ENCODE measurements at regions not wholly inside any gene's neighbourhood (a gene's known extent, or its start where the extent isn't known, plus 50 kb on each side); places are given as distances from the start of the nearest gene placed in this dataset.

DNA sequence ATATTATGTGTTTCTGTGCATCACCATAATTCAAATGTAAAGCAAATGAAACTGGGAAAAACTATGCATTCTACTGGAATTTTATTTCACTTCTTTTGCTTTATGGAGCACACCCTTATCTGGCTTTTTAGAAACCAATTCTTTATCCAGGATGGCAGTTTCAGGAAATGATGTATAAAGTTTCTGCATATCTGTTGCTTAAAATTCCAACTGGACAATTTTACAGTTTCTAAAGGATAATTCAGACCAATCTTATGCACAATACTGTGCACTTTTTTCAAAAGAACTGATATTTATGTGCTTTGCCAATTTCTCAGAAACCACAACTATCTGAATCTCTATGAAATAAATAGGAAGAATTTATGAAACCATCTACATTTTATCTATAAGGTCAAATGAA, 246.5 kb upstream of the MIR17HG start:
- ATAC-seq (ENCODE audit: low read depth) (no peak), DNase-seq (no peak)
- H3K4me1 ChIP-seq (ENCODE audit: control insufficient read depth, insufficient read depth, low read length) = no peaks in the 10 kb centered on the region
- no peak overlapping the region for H2AFZ ChIP-seq (replicated peaks; ENCODE audit: low read length, poor library complexity)
- BruUV-seq (replicated peaks) = no TSS peak
- no peak overlapping the region for H3K18ac ChIP-seq (ENCODE audit: low read depth, low read length)
- H3K27me3 ChIP-seq (ENCODE audit: control insufficient read depth, insufficient read depth, low read length) = no peaks in the 10 kb centered on the region
- H2BK15ac ChIP-seq (ENCODE audit: low read depth, low read length) = no peak overlapping the region
- no peak overlapping the region for H3K9ac ChIP-seq (ENCODE audit: low read depth, low read length)
- no peak overlapping the region for H3K14ac ChIP-seq (replicated peaks; ENCODE audit: low read depth, low read length)
- H3K9me1 ChIP-seq (ENCODE audit: insufficient read depth, low read length) = no peaks in the 10 kb centered on the region
- H2AK9ac ChIP-seq (replicated peaks; ENCODE audit: low read depth, low read length, poor library complexity) = no peak overlapping the region
- H3K56ac ChIP-seq (ENCODE audit: extremely low read depth, insufficient read depth, low read length) = no peak overlapping the region
- H3K79me1 ChIP-seq (ENCODE audit: low read depth in 1 of 2, low read length in 2 of 2) = no peaks in the 10 kb centered on the region
- H2BK5ac ChIP-seq (ENCODE audit: low read depth, low read length, poor library complexity, severe bottlenecking) = no peak overlapping the region
- no peak overlapping the region for H3K4me3 ChIP-seq (ENCODE audit: insufficient read depth, low read depth, low read length)
- no peak overlapping the region for H2BK120ac ChIP-seq (ENCODE audit: low read depth, low read length)
- intact Hi-C loops (cut with micrococcal nuclease) = no loop called here
- H2BK20ac ChIP-seq (ENCODE audit: low read depth, low read length) = no peak overlapping the region
- POLR2A ChIA-PET (ENCODE audit: unreplicated experiment) = no interaction called here
- no peak overlapping the region for H3K4ac ChIP-seq (ENCODE audit: low read depth, low read length)
- no peak overlapping the region for H3K4me2 ChIP-seq (ENCODE audit: low read depth, low read length)
- TF ChIP-seq MAFK (IDR thresholded peaks at IDR 0.05; ENCODE audit: low read depth, low read length) = no peak
- no peak for TF ChIP-seq NFE2L2 (IDR thresholded peaks at IDR 0.05; ENCODE audit: low read depth, low read length)
- TF ChIP-seq, protein P1, sequence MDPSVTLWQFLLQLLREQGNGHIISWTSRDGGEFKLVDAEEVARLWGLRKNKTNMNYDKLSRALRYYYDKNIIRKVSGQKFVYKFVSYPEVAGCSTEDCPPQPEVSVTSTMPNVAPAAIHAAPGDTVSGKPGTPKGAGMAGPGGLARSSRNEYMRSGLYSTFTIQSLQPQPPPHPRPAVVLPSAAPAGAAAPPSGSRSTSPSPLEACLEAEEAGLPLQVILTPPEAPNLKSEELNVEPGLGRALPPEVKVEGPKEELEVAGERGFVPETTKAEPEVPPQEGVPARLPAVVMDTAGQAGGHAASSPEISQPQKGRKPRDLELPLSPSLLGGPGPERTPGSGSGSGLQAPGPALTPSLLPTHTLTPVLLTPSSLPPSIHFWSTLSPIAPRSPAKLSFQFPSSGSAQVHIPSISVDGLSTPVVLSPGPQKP (IDR thresholded peaks at IDR 0.05; ENCODE audit: borderline replicate concordance, low read depth, low read length) = no peak
- TF ChIP-seq RCOR1 (IDR thresholded peaks at IDR 0.05; ENCODE audit: insufficient replicate concordance, low read length) = no peak
- no peak for TF ChIP-seq MXI1 (IDR thresholded peaks at IDR 0.05; ENCODE audit: borderline replicate concordance, low read depth, low read length)
- TF ChIP-seq FOS (IDR thresholded peaks at IDR 0.05; ENCODE audit: low read depth, low read length) = no peak
- TF ChIP-seq RAD21 (IDR thresholded peaks at IDR 0.05; ENCODE audit: low read length) = no peak
- TF ChIP-seq SMC3 (IDR thresholded peaks at IDR 0.05; ENCODE audit: low read depth, low read length) = no peak
- no peak for TF ChIP-seq CHD1 (IDR thresholded peaks at IDR 0.05; ENCODE audit: low read depth, low read length)
- TF ChIP-seq BHLHE40 (IDR thresholded peaks at IDR 0.05; ENCODE audit: low read depth, low read length) = no peak
- no peaks in the 10 kb centered on the region; the same call in 1 of the 2 replicates for H3K9me3 ChIP-seq (ENCODE audit: control insufficient read depth, insufficient read depth, low read length)
- CTCF ChIA-PET = no interaction called here
- H3K36me3 ChIP-seq (ENCODE audit: control insufficient read depth, insufficient read depth, low read length) = no peaks in the 10 kb centered on the region
- no peaks in the 10 kb centered on the region for H4K20me1 ChIP-seq (ENCODE audit: insufficient read depth, low read length)
- no peak overlapping the region for H3K23ac ChIP-seq (ENCODE audit: low read depth, low read length)
- H4K8ac ChIP-seq (ENCODE audit: low read depth in 2 of 2, low read length in 2 of 2) = no peak overlapping the region
- in situ Hi-C loops (cut with MboI; ENCODE audit: low sequenced_read_pairs) = no loop called here
- no peak overlapping the region for H2AK5ac ChIP-seq (ENCODE audit: low read depth, low read length)
- H4K91ac ChIP-seq (ENCODE audit: insufficient read depth, low read depth, low read length) = no peak overlapping the region
- dilution Hi-C loops (cut with HindIII; ENCODE audit: low sequenced_read_pairs, unreplicated experiment) = no loop called here
- no peak overlapping the region for H3K27ac ChIP-seq (ENCODE audit: insufficient read depth, low read length)
- no peak overlapping the region for H4K5ac ChIP-seq (ENCODE audit: low read depth, low read length)

Data from IMR-90 (cell line).